NCI-H2227 (cell line): ENCODE measurements at regions not wholly inside any gene's neighbourhood (a gene's known extent, or its start where the extent isn't known, plus 50 kb on each side); places are given as distances from the start of the nearest gene placed in this dataset.

Experiments
- DNase-seq: peaks from one replicate; lab custom pipeline; 2025; ENCODE audit not compliant: unreplicated experiment; lab: John Stamatoyannopoulos, UW

DNA sequence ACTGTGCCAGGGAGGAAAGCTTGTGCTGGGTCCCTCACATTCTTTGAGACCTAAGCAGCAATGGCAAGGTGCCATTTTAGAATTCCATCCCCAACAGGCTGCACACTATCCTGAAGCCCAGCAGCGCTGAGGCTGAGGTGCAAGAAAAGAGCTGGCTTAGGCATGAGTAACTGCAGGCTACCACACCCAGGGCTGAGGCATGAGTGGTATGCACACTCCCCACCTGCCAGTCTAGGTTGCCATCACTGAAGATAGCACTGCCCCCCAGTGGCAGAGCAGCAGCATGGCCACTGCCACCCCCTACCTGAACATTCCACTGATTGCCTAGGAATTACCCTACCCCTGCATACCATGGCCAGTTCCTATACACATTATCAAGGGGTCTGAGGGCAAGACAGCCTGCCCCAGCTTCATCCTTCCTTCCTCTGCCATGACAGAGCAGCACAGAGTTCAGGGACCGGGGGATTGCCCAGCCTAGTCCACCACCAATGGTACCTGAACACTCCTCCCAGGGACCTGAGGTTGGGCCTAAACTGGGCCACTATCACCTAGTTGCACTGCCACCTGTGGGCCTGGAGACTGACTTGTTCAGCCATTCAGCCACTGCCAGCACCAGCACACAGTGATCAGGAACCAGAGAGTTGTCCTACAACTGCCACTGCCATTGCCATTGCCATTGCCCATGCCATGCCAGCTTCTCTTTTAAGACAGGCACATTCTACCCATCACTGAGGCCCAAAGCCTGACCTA is 129.8 kb downstream of the SATB1 start:
- no peak for DNase-seq

DNA sequence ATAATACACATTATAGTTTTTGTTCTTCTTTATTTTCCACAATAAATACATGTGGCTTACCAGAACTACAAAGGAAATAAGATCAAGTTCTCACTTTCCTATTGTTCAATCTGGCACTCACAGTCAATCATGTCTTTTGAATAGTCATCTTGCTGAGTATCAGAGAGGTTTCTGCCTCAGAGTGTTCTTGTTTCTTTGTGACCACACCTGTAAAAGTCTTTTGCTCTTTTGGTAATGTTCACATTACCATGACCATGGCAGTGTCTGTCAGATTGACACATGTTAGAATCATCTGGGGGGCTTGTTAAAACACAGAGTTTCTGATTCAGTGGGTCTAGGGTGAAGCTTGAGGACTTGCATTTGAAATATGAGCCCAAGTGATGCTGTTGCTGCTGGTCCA is 135.0 kb downstream of the SATB1 start:
- DNase-seq, result no peak

DNA sequence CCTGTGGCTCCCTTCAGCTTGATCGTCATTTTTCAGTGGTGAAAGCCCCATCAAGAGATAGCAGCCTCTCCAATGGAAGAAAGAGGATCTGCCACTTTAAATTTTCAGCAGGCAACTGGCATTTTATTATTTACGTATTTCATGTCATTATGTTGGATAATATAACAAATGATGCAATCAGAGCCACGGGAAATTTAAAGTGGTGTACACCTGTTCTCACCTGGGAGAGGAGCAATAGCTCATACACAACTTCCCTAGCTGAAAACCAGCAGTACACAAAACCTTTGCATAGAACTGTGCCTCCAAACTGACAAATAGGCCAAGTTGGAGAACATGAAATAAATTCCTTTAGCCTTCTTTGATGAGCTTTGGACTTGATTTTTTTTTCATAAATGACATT is 136.9 kb downstream of the SATB1 start:
- DNase-seq, result no peak

DNA sequence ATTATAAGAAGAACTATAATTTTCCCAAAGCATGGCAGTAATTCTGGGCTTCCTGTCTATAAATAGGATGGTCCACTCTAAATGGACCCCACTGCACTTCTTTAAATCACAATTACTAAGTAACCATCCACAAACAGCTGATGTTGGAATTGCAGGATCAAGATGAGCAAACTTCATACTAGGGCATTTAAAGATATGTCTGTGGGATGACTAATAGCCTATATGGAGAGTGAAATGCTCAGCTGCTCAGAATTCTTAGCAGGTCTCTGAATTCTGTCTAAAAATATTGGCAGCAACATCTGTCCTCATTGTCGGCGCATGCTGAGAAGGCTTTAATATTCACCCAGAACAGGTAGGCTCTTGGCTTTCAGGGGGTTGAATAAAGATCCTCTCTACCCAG is 140.4 kb downstream of the SATB1 start:
- no peak for DNase-seq

GRCh38 chr3:18283680-18284079 is 141.5 kb downstream of the SATB1 start:
- DNase-seq, result no peak

GRCh38 chr3:18282507-18282906 is 142.6 kb downstream of the SATB1 start:
- DNase-seq, result no peak

DNA sequence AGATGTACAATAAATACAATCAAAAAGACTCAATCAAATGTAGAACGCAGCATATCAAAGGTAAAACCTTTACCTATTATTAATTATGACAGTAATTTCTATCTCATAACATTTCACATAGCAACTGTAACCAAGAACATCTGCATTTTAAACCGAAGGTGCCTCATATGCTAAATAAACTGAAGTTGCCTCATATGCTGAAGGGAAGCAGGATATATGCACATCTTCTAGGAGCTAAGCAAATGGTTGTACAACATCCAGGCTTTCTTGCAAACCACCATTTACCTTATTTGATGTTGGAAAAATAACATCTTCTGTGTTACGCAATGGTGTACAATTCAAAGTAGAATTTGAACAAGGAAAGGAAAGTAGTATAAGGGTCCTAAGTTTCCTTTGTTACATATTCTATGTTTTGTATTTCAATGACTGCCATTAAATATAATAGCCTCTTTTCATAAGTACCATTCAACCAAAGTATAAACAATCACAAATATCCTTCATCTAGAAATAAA is 145.9 kb downstream of the SATB1 start:
- DNase-seq, result no peak

GRCh38 chr3:18264853-18265252 is 160.3 kb downstream of the SATB1 start:
- no peak for DNase-seq

- DNase-seq, result no peak
These were observed 160.8 kb downstream of the SATB1 start for GRCh38 chr3:18264361-18264760.

GRCh38 chr3:18258492-18258891 is 166.6 kb downstream of the SATB1 start:
- no peak for DNase-seq

- no peak for DNase-seq
These were observed 172.6 kb downstream of the SATB1 start for GRCh38 chr3:18252578-18252977.

GRCh38 chr3:18250991-18251390 is 174.1 kb downstream of the SATB1 start:
- DNase-seq, result no peak

GRCh38 chr3:18249126-18249525 is 176.0 kb downstream of the SATB1 start:
- no peak for DNase-seq

DNA sequence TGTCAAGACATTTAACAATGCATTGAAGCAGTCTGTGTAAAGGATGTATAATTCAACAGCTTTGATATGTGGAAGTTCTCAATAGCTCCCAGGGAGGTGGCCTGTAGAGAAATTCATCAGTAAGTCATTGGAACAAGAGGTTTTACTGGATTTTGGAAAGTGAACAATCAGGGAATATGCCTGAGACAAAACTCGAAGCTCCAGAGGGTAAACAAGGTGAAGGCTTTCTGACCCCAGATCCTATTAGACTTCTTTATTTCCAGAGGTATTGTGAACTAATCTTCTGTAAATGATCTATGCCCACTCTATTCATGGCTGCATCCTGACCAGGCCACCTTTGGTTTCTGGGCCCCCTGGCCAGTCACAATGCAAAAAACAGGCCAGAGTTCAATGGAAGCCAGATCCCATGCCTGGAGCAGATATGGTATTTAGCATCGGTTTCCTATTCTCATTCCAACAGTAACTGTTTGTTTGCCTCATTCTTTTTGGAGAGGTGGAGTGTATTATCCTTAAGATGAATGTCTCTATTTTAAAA is 177.3 kb downstream of the SATB1 start:
- DNase-seq, result no peak

GRCh38 chr3:18247139-18247695 is 177.9 kb downstream of the SATB1 start:
- DNase-seq, result no peak

DNA sequence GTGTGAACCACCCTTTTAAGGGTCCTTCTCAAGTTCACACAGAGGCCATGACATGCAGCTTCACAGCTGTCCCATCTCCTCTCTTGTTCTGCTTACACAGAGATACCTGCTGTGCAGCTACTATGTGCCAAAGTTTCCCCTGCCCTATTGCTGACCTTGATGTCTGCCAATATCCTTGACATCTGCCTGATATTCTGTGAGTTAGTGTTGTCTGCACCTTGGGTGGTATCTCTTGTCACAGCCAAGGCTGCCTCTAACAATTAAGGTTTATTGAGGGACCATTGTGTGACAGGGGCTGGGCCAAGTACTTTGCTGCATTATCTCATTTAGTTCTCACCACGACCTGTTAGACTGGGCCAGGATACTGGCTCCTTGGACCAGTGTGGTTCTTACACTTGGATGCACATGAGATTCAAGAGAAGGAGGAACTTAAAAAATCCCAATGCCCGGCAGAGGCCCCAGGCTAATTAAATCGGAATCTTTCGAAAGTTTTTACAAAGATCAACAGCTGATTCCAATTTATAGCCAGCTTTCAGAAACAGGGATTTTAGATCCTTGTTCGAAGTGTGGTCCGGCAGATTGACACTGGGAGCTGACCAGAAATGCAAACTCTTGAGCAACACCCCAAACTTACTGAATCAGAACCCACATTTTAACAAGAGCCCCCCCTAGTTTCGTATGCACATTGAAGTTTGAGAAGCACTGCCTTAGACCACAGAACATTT is 178.6 kb downstream of the SATB1 start:
- no peak for DNase-seq

DNA sequence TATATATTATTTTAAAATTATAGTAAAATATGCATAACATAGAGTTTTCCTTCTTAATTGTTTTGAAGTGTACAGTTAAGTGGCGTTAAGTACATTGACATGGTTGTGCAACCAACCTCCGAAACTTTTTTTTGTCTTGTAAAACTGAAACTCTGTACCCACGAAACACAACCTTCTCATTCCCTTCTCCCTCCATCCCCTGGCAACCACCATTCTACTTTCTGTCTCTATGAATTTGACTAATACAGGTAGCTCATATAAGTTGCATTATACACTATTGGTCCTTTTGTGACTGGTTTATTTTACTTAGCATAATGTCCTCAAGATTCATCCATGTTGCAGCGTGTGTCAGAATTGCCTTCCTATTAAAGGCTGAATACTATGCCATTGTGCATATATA is 179.4 kb downstream of the SATB1 start:
- no peak for DNase-seq

GRCh38 chr3:18241837-18242236 is 183.3 kb downstream of the SATB1 start:
- DNase-seq, result no peak

DNA sequence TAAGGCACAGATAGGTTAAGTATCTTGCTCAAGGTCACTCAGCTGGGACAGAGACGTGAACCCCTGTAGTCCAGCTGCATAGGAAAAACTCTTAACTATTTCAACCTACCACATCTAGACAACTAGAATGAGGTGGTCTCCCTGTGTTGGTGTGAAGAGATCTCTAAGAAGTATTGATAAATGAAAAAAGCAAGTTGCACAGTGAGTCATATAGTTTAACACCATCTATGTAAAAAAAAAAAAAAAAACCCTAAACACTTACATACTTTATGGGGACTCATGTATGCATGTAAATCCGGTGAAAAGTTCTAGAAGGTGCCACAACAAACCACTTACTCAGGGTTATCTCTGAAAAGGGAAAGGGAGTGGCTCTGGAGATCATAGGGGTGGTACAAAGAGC is 185.5 kb downstream of the SATB1 start:
- no peak for DNase-seq

GRCh38 chr3:18238746-18239331 is 186.3 kb downstream of the SATB1 start:
- DNase-seq, result no peak

GRCh38 chr3:18238332-18238731 is 186.8 kb downstream of the SATB1 start:
- DNase-seq, result no peak
